ENCODE measurements at regions not wholly inside any gene's neighbourhood (a gene's known extent, or its start where the extent isn't known, plus 50 kb on each side); places are given as distances from the start of the nearest gene placed in this dataset.

DNA sequence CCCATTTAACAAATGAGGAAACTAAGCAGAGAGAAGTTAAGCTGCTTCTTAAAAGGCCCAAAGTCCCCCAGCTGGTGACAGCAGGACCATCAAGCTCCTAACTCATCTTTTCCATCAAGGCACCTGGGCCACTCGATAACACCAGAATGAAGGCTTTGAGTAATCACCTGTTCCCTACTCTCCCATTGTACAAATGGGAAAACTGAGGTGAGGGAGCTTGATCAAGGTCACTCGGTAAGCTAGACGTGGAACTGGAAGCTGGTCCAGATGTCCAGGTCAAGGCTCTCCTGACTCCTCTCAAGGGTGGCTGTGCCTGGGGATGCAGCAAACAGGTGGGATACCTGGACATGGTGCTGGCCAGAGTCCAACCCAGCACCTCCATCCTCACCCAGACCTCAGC lies 90.6 kb upstream of the SHB start (continued):
- TF ChIP-seq PRDM15 (CRISPR knock-in tag; IDR thresholded peaks at IDR 0.05): no peak
- TF ChIP-seq RORB (CRISPR knock-in tag; IDR thresholded peaks at IDR 0.05): no peak
- no peak for TF ChIP-seq ZBTB21 (CRISPR knock-in tag; IDR thresholded peaks at IDR 0.05; ENCODE audit: borderline replicate concordance)

DNA sequence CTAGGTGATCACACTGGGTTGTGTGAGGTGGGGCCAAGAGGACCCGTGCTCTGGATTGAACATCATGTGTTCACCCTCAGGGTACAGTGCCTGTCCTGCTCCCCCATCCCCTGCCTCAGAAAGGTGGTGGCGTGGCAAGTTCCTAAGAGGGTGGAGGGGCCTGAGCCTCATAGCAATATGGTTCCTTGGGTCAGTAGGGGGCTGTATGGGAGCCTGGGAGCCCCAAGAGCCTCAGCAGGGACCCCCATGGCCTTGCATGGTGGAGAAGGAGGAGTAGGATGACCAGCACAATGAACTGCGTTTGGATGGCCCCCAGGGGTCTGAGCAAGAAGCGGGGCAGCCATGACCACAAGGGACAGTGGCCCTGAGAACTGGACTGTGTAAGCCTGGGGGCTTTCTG lies 89.6 kb upstream of the SHB start:
- H3K4me3 Mint-ChIP-seq: no peak overlapping the region
- CTCF ChIA-PET: interaction anchor here (3.5 kb wide), 1 partner anchor 71 kb away, joined by 26 read pairs; no protein-coding TSS in a partner anchor
- ATAC-seq (no peak), DNase-seq (ENCODE audit: low spot score) (no peak)
- H3K4me1 Mint-ChIP-seq: no peaks in the 10 kb centered on the region
- POLR2A ChIA-PET: no interaction called here
- H3K36me3 Mint-ChIP-seq: no peaks in the 10 kb centered on the region
- peaks cover 4% of the 10 kb centered on the region for H3K27me3 Mint-ChIP-seq (ENCODE audit: low read depth)
- H3K9me3 Mint-ChIP-seq: no peaks in the 10 kb centered on the region
- no peak overlapping the region for H3K27ac Mint-ChIP-seq
- TF ChIP-seq PRRX2 (CRISPR knock-in tag; IDR thresholded peaks at IDR 0.05) (no peak), HMGXB4 (CRISPR knock-in tag; IDR thresholded peaks at IDR 0.05) (no peak), OVOL2 (CRISPR knock-in tag; IDR thresholded peaks at IDR 0.05; ENCODE audit: borderline replicate concordance) (no peak), CREM (CRISPR knock-in tag; IDR thresholded peaks at IDR 0.05) (no peak), ARID4B (CRISPR knock-in tag; IDR thresholded peaks at IDR 0.05; ENCODE audit: borderline replicate concordance) (no peak), ZBTB21 (CRISPR knock-in tag; IDR thresholded peaks at IDR 0.05; ENCODE audit: borderline replicate concordance) (no peak), ZNF281 (CRISPR knock-in tag; IDR thresholded peaks at IDR 0.05) (no peak), TEAD4 (CRISPR knock-in tag; IDR thresholded peaks at IDR 0.05) (no peak), FOXK1 (CRISPR knock-in tag; IDR thresholded peaks at IDR 0.05) (no peak), JAZF1 (CRISPR knock-in tag; IDR thresholded peaks at IDR 0.05) (no peak), ZNF423 (CRISPR knock-in tag; IDR thresholded peaks at IDR 0.05) (no peak), IRF2 (CRISPR knock-in tag; IDR thresholded peaks at IDR 0.05; ENCODE audit: borderline replicate concordance, low read depth) (no peak), ZNF416 (CRISPR knock-in tag; IDR thresholded peaks at IDR 0.05) (no peak), ZNF396 (CRISPR knock-in tag; IDR thresholded peaks at IDR 0.05; ENCODE audit: borderline replicate concordance) (no peak), TEAD1 (CRISPR knock-in tag; IDR thresholded peaks at IDR 0.05) (no peak)
- TF ChIP-seq, protein P1, sequence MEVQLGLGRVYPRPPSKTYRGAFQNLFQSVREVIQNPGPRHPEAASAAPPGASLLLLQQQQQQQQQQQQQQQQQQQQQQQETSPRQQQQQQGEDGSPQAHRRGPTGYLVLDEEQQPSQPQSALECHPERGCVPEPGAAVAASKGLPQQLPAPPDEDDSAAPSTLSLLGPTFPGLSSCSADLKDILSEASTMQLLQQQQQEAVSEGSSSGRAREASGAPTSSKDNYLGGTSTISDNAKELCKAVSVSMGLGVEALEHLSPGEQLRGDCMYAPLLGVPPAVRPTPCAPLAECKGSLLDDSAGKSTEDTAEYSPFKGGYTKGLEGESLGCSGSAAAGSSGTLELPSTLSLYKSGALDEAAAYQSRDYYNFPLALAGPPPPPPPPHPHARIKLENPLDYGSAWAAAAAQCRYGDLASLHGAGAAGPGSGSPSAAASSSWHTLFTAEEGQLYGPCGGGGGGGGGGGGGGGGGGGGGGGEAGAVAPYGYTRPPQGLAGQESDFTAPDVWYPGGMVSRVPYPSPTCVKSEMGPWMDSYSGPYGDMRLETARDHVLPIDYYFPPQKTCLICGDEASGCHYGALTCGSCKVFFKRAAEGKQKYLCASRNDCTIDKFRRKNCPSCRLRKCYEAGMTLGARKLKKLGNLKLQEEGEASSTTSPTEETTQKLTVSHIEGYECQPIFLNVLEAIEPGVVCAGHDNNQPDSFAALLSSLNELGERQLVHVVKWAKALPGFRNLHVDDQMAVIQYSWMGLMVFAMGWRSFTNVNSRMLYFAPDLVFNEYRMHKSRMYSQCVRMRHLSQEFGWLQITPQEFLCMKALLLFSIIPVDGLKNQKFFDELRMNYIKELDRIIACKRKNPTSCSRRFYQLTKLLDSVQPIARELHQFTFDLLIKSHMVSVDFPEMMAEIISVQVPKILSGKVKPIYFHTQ (CRISPR knock-in tag; IDR thresholded peaks at IDR 0.05): no peak
- TF ChIP-seq, protein P2, sequence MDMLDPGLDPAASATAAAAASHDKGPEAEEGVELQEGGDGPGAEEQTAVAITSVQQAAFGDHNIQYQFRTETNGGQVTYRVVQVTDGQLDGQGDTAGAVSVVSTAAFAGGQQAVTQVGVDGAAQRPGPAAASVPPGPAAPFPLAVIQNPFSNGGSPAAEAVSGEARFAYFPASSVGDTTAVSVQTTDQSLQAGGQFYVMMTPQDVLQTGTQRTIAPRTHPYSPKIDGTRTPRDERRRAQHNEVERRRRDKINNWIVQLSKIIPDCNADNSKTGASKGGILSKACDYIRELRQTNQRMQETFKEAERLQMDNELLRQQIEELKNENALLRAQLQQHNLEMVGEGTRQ (CRISPR knock-in tag; IDR thresholded peaks at IDR 0.05): no peak
- TF ChIP-seq, protein P3, sequence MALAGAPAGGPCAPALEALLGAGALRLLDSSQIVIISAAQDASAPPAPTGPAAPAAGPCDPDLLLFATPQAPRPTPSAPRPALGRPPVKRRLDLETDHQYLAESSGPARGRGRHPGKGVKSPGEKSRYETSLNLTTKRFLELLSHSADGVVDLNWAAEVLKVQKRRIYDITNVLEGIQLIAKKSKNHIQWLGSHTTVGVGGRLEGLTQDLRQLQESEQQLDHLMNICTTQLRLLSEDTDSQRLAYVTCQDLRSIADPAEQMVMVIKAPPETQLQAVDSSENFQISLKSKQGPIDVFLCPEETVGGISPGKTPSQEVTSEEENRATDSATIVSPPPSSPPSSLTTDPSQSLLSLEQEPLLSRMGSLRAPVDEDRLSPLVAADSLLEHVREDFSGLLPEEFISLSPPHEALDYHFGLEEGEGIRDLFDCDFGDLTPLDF (CRISPR knock-in tag; IDR thresholded peaks at IDR 0.05): no peak

Data from WTC11 (cell line).